H9 (cell line): ENCODE measurements at regions not wholly inside any gene's neighbourhood (a gene's known extent, or its start where the extent isn't known, plus 50 kb on each side); places are given as distances from the start of the nearest gene placed in this dataset.

Source experiments
- DNase-seq: peaks from one replicate; pipeline ENCODE4 v3.0.0-alpha.2; 2017
- H2AFZ ChIP-seq: one replicate; pipeline ENCODE4 v1.6.1; 2013; ENCODE audit warnings: mild to moderate bottlenecking, low read length, control low read depth, moderate library complexity
- H2AK5ac ChIP-seq: 2 replicates; pipeline ENCODE4 v1.6.1; 2013; ENCODE audit warnings: low read length, control low read depth, mixed read lengths; ENCODE audit not compliant: insufficient read length
- H2BK120ac ChIP-seq: one replicate; pipeline ENCODE4 v1.6.1; 2013; ENCODE audit warnings: low read depth, mild to moderate bottlenecking, low read length, control low read depth, inconsistent platforms; ENCODE audit not compliant: poor library complexity, severe bottlenecking
- H2BK12ac ChIP-seq: 2 replicates; pipeline ENCODE4 v1.6.1; 2013; ENCODE audit warnings: low read length, control low read depth, mixed read lengths, low read depth; ENCODE audit not compliant: insufficient read length
- H2BK15ac ChIP-seq: 2 replicates; pipeline ENCODE4 v1.6.1; 2013; ENCODE audit warnings: low read depth, low read length, control low read depth
- H2BK20ac ChIP-seq: one replicate; pipeline ENCODE4 v1.6.1; 2013; ENCODE audit warnings: low read depth, mild to moderate bottlenecking, low read length, control low read depth, inconsistent platforms; ENCODE audit not compliant: poor library complexity, severe bottlenecking
- H2BK5ac ChIP-seq: 2 replicates; pipeline ENCODE4 v1.6.1; 2013; ENCODE audit warnings: low read length, control low read depth, mixed read lengths; ENCODE audit not compliant: insufficient read length
- H3K14ac ChIP-seq: 2 replicates; pipeline ENCODE4 v1.6.1; 2013; ENCODE audit warnings: low read length, control low read depth; ENCODE audit not compliant: insufficient read depth
- H3K18ac ChIP-seq: 2 replicates; pipeline ENCODE4 v1.6.1; 2013; ENCODE audit warnings: low read depth, mild to moderate bottlenecking, mixed read lengths, low read length, control low read depth; ENCODE audit not compliant: insufficient read length
- H3K23ac ChIP-seq: 2 replicates; pipeline ENCODE4 v1.6.1; 2013; ENCODE audit warnings: low read length, control low read depth, mixed read lengths, low read depth; ENCODE audit not compliant: insufficient read length
- H3K23me2 ChIP-seq: 2 replicates; pipeline ENCODE4 v1.6.1; 2013; ENCODE audit warnings: low read depth, mild to moderate bottlenecking, mixed read lengths, low read length, control low read depth; ENCODE audit not compliant: insufficient read length, poor library complexity, severe bottlenecking
- H3K27ac ChIP-seq: 2 replicates; pipeline ENCODE4 v1.5.1; 2013; ENCODE audit warnings: low read length, control low read depth, mixed read lengths, low read depth; ENCODE audit not compliant: insufficient read length
- H3K27me3 ChIP-seq: 2 replicates; pipeline ENCODE4 v1.6.1; 2013; ENCODE audit warnings: low read length, control low read depth, inconsistent platforms; ENCODE audit not compliant: insufficient read depth
- H3K4ac ChIP-seq: 2 replicates; pipeline ENCODE4 v1.6.1; 2013; ENCODE audit warnings: low read depth, mild to moderate bottlenecking, control low read depth, inconsistent platforms, low read length, moderate library complexity
- H3K4me1 ChIP-seq: 2 replicates; pipeline ENCODE4 v1.6.1; 2013; ENCODE audit warnings: low read length, control low read depth, inconsistent platforms; ENCODE audit not compliant: insufficient read depth
- H3K4me2 ChIP-seq: 2 replicates; pipeline ENCODE4 v1.6.1; 2013; ENCODE audit warnings: low read length, control low read depth, mixed read lengths; ENCODE audit not compliant: insufficient read length, insufficient read depth
- H3K56ac ChIP-seq: 2 replicates; pipeline ENCODE4 v1.6.1; 2013; ENCODE audit warnings: low read depth, mild to moderate bottlenecking, mixed read lengths, low read length, control low read depth; ENCODE audit not compliant: insufficient read length
- H3K79me1 ChIP-seq: 2 replicates; pipeline ENCODE4 v1.6.1; 2013; ENCODE audit warnings: low read depth, mild to moderate bottlenecking, moderate library complexity, low read length, control low read depth, inconsistent platforms; ENCODE audit not compliant: insufficient read depth, poor library complexity, severe bottlenecking
- H3K79me2 ChIP-seq: 2 replicates; pipeline ENCODE4 v1.6.1; 2013; ENCODE audit warnings: low read length, control low read depth, inconsistent platforms; ENCODE audit not compliant: insufficient read depth
- H3K9ac ChIP-seq: 2 replicates; pipeline ENCODE4 v1.6.1; 2013; ENCODE audit warnings: low read length, control low read depth, mixed read lengths; ENCODE audit not compliant: insufficient read length; ENCODE audit errors: extremely low read depth
- H3K9me3 ChIP-seq: one replicate; pipeline ENCODE4 v1.6.1; 2013; ENCODE audit warnings: low read depth, low read length, inconsistent platforms; ENCODE audit not compliant: control insufficient read depth
- H3T11ph ChIP-seq: one replicate; pipeline ENCODE4 v1.6.1; 2013; ENCODE audit warnings: mild to moderate bottlenecking, low read length, control low read depth, inconsistent platforms
- H4K20me1 ChIP-seq: one replicate; pipeline ENCODE4 v1.6.1; 2013; ENCODE audit not compliant: control insufficient read depth, insufficient read length, insufficient read depth
- H4K5ac ChIP-seq: 2 replicates; pipeline ENCODE4 v1.6.1; 2013; ENCODE audit warnings: low read depth, mild to moderate bottlenecking, mixed read lengths, low read length, control low read depth; ENCODE audit not compliant: insufficient read length
- H4K8ac ChIP-seq: replicated peaks from 2 replicates; pipeline ENCODE4 v1.6.1; 2013; ENCODE audit warnings: low read length, control low read depth, mixed read lengths, low read depth; ENCODE audit not compliant: insufficient read length
- H4K91ac ChIP-seq: 2 replicates; pipeline ENCODE4 v1.6.1; 2013; ENCODE audit warnings: low read depth, mild to moderate bottlenecking, moderate library complexity, mixed read lengths, low read length, control low read depth; ENCODE audit not compliant: insufficient read length
- H3K27ac Mint-ChIP-seq, 3 experiments: 2 replicates in 2 of 3; 3 replicates in 1 of 3; pipeline ENCODE4 v1.8.0; 2020 to 2021; ENCODE audit warnings: mixed read lengths in 3 of 3, mild to moderate bottlenecking in 1 of 3, moderate library complexity in 1 of 3
- H3K27me3 Mint-ChIP-seq: 2 replicates; pipeline ENCODE4 v1.8.0; 2021; ENCODE audit warnings: low read depth, mild to moderate bottlenecking, moderate library complexity, mixed read lengths
- H3K36me3 Mint-ChIP-seq, 3 experiments: 2 replicates in 2 of 3; 3 replicates in 1 of 3; pipeline ENCODE4 v1.8.0; 2020 to 2021; ENCODE audit warnings: low read depth in 3 of 3, mixed read lengths in 3 of 3; ENCODE audit not compliant: insufficient read depth in 1 of 3
- H3K4me1 Mint-ChIP-seq, 2 experiments: 2 replicates each; pipeline ENCODE4 v1.8.0; 2020; ENCODE audit warnings: mixed read lengths in 2 of 2
- H3K4me3 Mint-ChIP-seq, 2 experiments: 2 replicates in 1 of 2; 3 replicates in 1 of 2; pipeline ENCODE4 v1.8.0; 2020 to 2021; ENCODE audit warnings: mild to moderate bottlenecking in 2 of 2, mixed read lengths in 2 of 2, moderate library complexity in 1 of 2
- H3K9me3 Mint-ChIP-seq, 2 experiments: 2 replicates in 1 of 2; 3 replicates in 1 of 2; pipeline ENCODE4 v1.8.0; 2020; ENCODE audit warnings: mild to moderate bottlenecking in 2 of 2, mixed read lengths in 2 of 2, moderate library complexity in 1 of 2
- WGBS: extraction: QIAGEN DNeasy Blood & Tissue Kit; methylation state at CpG from one replicate; pipeline ENCODE4 v1.1.7; 2013; ENCODE audit warnings: missing lambda C conversion rate, low lambda C conversion rate, mixed read lengths; ENCODE audit not compliant: insufficient read length; ENCODE audit errors: extremely low coverage; 5-methylcytosine and 5-hydroxymethylcytosine counted together
- TF ChIP-seq, protein P1 (sequence below): fragments of 200-600 bp; sonication (generic); conservative IDR thresholded peaks from 3 replicates; pipeline ENCODE4 v1.8.0; 2021; ENCODE audit warnings: antibody characterized with exemption, mild to moderate bottlenecking

- TF ChIP-seq, protein P1, sequence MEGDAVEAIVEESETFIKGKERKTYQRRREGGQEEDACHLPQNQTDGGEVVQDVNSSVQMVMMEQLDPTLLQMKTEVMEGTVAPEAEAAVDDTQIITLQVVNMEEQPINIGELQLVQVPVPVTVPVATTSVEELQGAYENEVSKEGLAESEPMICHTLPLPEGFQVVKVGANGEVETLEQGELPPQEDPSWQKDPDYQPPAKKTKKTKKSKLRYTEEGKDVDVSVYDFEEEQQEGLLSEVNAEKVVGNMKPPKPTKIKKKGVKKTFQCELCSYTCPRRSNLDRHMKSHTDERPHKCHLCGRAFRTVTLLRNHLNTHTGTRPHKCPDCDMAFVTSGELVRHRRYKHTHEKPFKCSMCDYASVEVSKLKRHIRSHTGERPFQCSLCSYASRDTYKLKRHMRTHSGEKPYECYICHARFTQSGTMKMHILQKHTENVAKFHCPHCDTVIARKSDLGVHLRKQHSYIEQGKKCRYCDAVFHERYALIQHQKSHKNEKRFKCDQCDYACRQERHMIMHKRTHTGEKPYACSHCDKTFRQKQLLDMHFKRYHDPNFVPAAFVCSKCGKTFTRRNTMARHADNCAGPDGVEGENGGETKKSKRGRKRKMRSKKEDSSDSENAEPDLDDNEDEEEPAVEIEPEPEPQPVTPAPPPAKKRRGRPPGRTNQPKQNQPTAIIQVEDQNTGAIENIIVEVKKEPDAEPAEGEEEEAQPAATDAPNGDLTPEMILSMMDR, result no peak
- Mint-ChIP-seq H3K27me3 (no peaks in the 10 kb centered on the region), H3K9me3 (no peaks in the 10 kb centered on the region; a peak in 1 of 5 replicates), H3K27ac (no peak overlapping the region; a peak in 1 of 7 replicates), H3K36me3 (no peaks in the 10 kb centered on the region; a peak in 1 of 7 replicates), H3K4me1 (peaks cover 2 to 3% of the 10 kb centered on the region in 2 experiments; a peak in 2 of 4 replicates), H3K4me3 (no peak overlapping the region)
- no peak overlapping the region for H2BK12ac ChIP-seq
- H2BK15ac ChIP-seq, result no peak overlapping the region
- H4K8ac ChIP-seq, result no peak overlapping the region
- H4K20me1 ChIP-seq, result no peaks in the 10 kb centered on the region
- H3K23ac ChIP-seq, result no peak overlapping the region
- no peak overlapping the region for H3T11ph ChIP-seq
- H2BK120ac ChIP-seq, result no peak overlapping the region
- H3K9me3 ChIP-seq, result no peaks in the 10 kb centered on the region
- H2BK20ac ChIP-seq, result no peak overlapping the region
- H3K14ac ChIP-seq, result no peak overlapping the region
- no peak overlapping the region for H2AK5ac ChIP-seq
- no peak overlapping the region for H4K91ac ChIP-seq
- no peak for DNase-seq
- H2AFZ ChIP-seq, result no peak overlapping the region
- H3K4me2 ChIP-seq, result no peak overlapping the region
- no peak overlapping the region for H3K27ac ChIP-seq
- H3K79me2 ChIP-seq, result no peaks in the 10 kb centered on the region
- H3K4me1 ChIP-seq, result no peaks in the 10 kb centered on the region
- no peak overlapping the region for H3K9ac ChIP-seq
- WGBS, result no CpG with 5 or more reads among the region's 8 CpGs
- H3K79me1 ChIP-seq, result no peaks in the 10 kb centered on the region
- H2BK5ac ChIP-seq, result no peak overlapping the region
- no peaks in the 10 kb centered on the region for H3K23me2 ChIP-seq
- H3K27me3 ChIP-seq, result no peaks in the 10 kb centered on the region
- H3K18ac ChIP-seq, result no peak overlapping the region
- H3K4ac ChIP-seq, result no peak overlapping the region
- no peak overlapping the region for H4K5ac ChIP-seq
- H3K56ac ChIP-seq, result no peak overlapping the region
These were observed 212.2 kb upstream of the LRRN1 start for GRCh38 chr3:3586843-3587646.
